Gastroesophageal sphincter (tissue), 3 donors: ENCODE measurements at regions not wholly inside any gene's neighbourhood (a gene's known extent, or its start where the extent isn't known, plus 50 kb on each side); places are given as distances from the start of the nearest gene placed in this dataset.

Experiments used
- CTCF ChIP-seq, 4 experiments: fragments of 200-600 bp in 2 of 4; fragments of 450-650 bp in 2 of 4; sonication (generic) in 1 of 4; IDR thresholded peaks; one replicate each; pipeline ENCODE4 v1.5.1; 2017 to 2019; ENCODE audit warnings: antibody characterized with exemption in 4 of 4, mild to moderate bottlenecking in 2 of 4, moderate library complexity in 2 of 4
- POLR2A ChIP-seq, 2 donors: fragments of 450-650 bp; IDR thresholded peaks; one replicate each; pipeline ENCODE4 v1.6.1; 2017; ENCODE audit warnings: antibody characterized with exemption in 2 of 2, mild to moderate bottlenecking in 2 of 2, moderate library complexity in 1 of 2
- POLR2AphosphoS5 ChIP-seq: sonication (generic); formaldehyde crosslinking; IDR thresholded peaks from one replicate; pipeline ENCODE4 v1.6.1; 2017; ENCODE audit warnings: antibody characterized with exemption

GRCh38 chr2:175843625-175844024 is 158.4 kb downstream of the LNPK start:
- no peak for TF ChIP-seq POLR2A (IDR thresholded peaks at IDR 0.05)
- TF ChIP-seq CTCF (IDR thresholded peaks at IDR 0.05), result no peak
- no peak for TF ChIP-seq POLR2AphosphoS5
